PC-9 (cell line): ENCODE measurements at regions not wholly inside any gene's neighbourhood (a gene's known extent, or its start where the extent isn't known, plus 50 kb on each side); places are given as distances from the start of the nearest gene placed in this dataset.

Experiments used
- BruUV-seq: library from RNA; stranded (reverse); fragments of 400-500 nt; replicated peaks from 2 replicates; lab custom pipeline; 2021; lab: Mats Ljungman, UMichigan
- CTCF ChIA-PET: fragments of 300-600 bp; sonication (Branson Sonifier 250); formaldehyde crosslinking; loops from one replicate; lab custom pipeline; 2022; ENCODE audit warnings: antibody characterized with exemption; lab: Charles Lee
- POLR2A ChIA-PET: fragments of 300-600 bp; sonication (Branson Sonifier 250); formaldehyde crosslinking; loops from one replicate; lab custom pipeline; 2022; ENCODE audit warnings: antibody characterized with exemption; ENCODE audit not compliant: unreplicated experiment; lab: Charles Lee
- DNase-seq, 2 experiments: peaks; one replicate each; pipeline versions ENCODE4 v3.0.0 to v3.0.0-alpha.2; 2015 to 2022; ENCODE audit warnings: mixed read lengths in 1 of 2
- H2AFZ ChIP-seq: fragments of 200-600 bp; sonication (generic); 2 replicates; pipeline ENCODE4 v1.8.1; 2017; ENCODE audit warnings: antibody characterized with exemption
- H3F3A ChIP-seq: fragments of 200-600 bp; sonication (generic); 2 replicates; pipeline ENCODE4 v1.8.1; 2017; ENCODE audit warnings: antibody characterized with exemption, mild to moderate bottlenecking, low read depth; ENCODE audit not compliant: insufficient read depth
- H3K27ac ChIP-seq: fragments of 200-600 bp; sonication (generic); 2 replicates; pipeline ENCODE4 v1.6.1; 2016; ENCODE audit warnings: mixed run types
- H3K27me3 ChIP-seq: fragments of 200-600 bp; sonication (generic); 2 replicates; pipeline ENCODE4 v1.6.1; 2016; ENCODE audit warnings: low read depth, mixed run types; ENCODE audit not compliant: insufficient read depth
- H3K36me3 ChIP-seq: fragments of 200-600 bp; sonication (generic); 2 replicates; pipeline ENCODE4 v1.6.1; 2016; ENCODE audit warnings: low read depth, mixed run types
- H3K4me1 ChIP-seq: fragments of 200-600 bp; sonication (generic); replicated peaks from 2 replicates; pipeline ENCODE4 v1.6.1; 2016; ENCODE audit warnings: mixed run types; ENCODE audit not compliant: insufficient read depth
- H3K4me2 ChIP-seq: fragments of 200-600 bp; sonication (generic); 2 replicates; pipeline ENCODE4 v1.6.1; 2017; ENCODE audit warnings: mixed run types
- H3K4me3 ChIP-seq: fragments of 200-600 bp; sonication (generic); 2 replicates; pipeline ENCODE4 v1.6.1; 2016; ENCODE audit warnings: mixed run types
- H3K79me2 ChIP-seq: fragments of 200-600 bp; sonication (generic); 2 replicates; pipeline ENCODE4 v1.6.1; 2017; ENCODE audit warnings: low read depth, mixed run types
- H3K9me2 ChIP-seq: fragments of 200-600 bp; sonication (generic); 2 replicates; pipeline ENCODE4 v1.8.1; 2017; ENCODE audit warnings: mild to moderate bottlenecking; ENCODE audit not compliant: insufficient read depth
- H3K9me3 ChIP-seq: fragments of 200-600 bp; sonication (generic); 2 replicates; pipeline ENCODE4 v1.8.1; 2016; ENCODE audit warnings: low read depth; ENCODE audit not compliant: insufficient read depth
- H4K20me1 ChIP-seq: fragments of 200-600 bp; sonication (generic); 2 replicates; pipeline ENCODE4 v1.8.1; 2017; ENCODE audit not compliant: insufficient read depth
- CTCF ChIP-seq: fragments of 200-600 bp; sonication (generic); conservative IDR thresholded peaks from 2 replicates; pipeline ENCODE4 v1.6.1; 2017; ENCODE audit warnings: mixed run types, antibody characterized with exemption, mild to moderate bottlenecking, moderate library complexity
- EZH2 ChIP-seq: fragments of 200-600 bp; sonication (generic); IDR thresholded peaks from 2 replicates; pipeline ENCODE4 v1.8.0; 2017; ENCODE audit warnings: antibody characterized with exemption, low read depth
- intact Hi-C: fragments of 100-400 bp; cut with micrococcal nuclease; formaldehyde crosslinking; loops from one replicate; pipeline ENCODE4 v1.10.0; 2022; ENCODE audit not compliant: unreplicated experiment

GRCh38 chr6:112802144-112802543 lies 455.0 kb downstream of the RFPL4B start:
- Histone ChIP-seq H3K9me3 (no peaks in the 10 kb centered on the region), H3K9me2 (peaks cover 8% of the 10 kb centered on the region; the same call in 1 of the 2 replicates), H3K27ac (no peak overlapping the region), H3K79me2 (no peaks in the 10 kb centered on the region), H3K27me3 (no peaks in the 10 kb centered on the region), H3K36me3 (no peaks in the 10 kb centered on the region), H3F3A (no peaks in the 10 kb centered on the region), H2AFZ (peak overlapping the region; percentile 34; the same call in 1 of the 2 replicates), H3K4me1 (peaks cover 8% of the 10 kb centered on the region; the same call in 1 of the 2 replicates), H3K4me2 (peak overlapping the region; percentile 5; the same call in 1 of the 2 replicates), H3K4me3 (no peak overlapping the region), H4K20me1 (no peaks in the 10 kb centered on the region)
- intact Hi-C loops, result no loop called here
- DNase-seq, result no peak
- POLR2A ChIA-PET, result interaction anchor here (0.8 kb wide), 1 partner anchor 562 kb away, joined by 6 read pairs; no protein-coding TSS in a partner anchor
- CTCF ChIA-PET, result no interaction called here
- TF ChIP-seq EZH2, result no peak
- BruUV-seq, result no TSS peak

- POLR2A ChIA-PET, result no interaction called here
- DNase-seq, result no peak
- Histone ChIP-seq H3K4me2 (no peak overlapping the region), H3K79me2 (no peaks in the 10 kb centered on the region), H3F3A (no peaks in the 10 kb centered on the region), H3K27me3 (no peaks in the 10 kb centered on the region), H4K20me1 (no peaks in the 10 kb centered on the region), H3K27ac (no peak overlapping the region), H3K36me3 (no peaks in the 10 kb centered on the region), H3K9me2 (peaks cover 8% of the 10 kb centered on the region; the same call in 1 of the 2 replicates), H3K4me3 (no peak overlapping the region), H3K4me1 (peaks cover 8% of the 10 kb centered on the region; the same call in 1 of the 2 replicates), H3K9me3 (no peaks in the 10 kb centered on the region), H2AFZ (no peak overlapping the region)
- TF ChIP-seq EZH2 (no peak), CTCF (no peak)
- intact Hi-C loops, result no loop called here
- no TSS peak for BruUV-seq
- CTCF ChIA-PET, result no interaction called here
Measured at GRCh38 chr6:112804638-112805330, 457.7 kb downstream of the RFPL4B start.

GRCh38 chr6:112806163-112806865 lies 459.2 kb downstream of the RFPL4B start:
- no TSS peak for BruUV-seq
- H3K4me3 ChIP-seq, result no peak overlapping the region

More at GRCh38 chr6:112806163-112806865, 459.2 kb downstream of the RFPL4B start:
- DNase-seq, result no peak
- ChIA-PET CTCF (no interaction called here), POLR2A (no interaction called here)
- Histone ChIP-seq H3K27ac (no peak overlapping the region), H3K79me2 (no peaks in the 10 kb centered on the region), H3F3A (no peaks in the 10 kb centered on the region), H3K4me1 (peaks cover 8% of the 10 kb centered on the region; the same call in 1 of the 2 replicates), H3K9me2 (peaks cover 8% of the 10 kb centered on the region; the same call in 1 of the 2 replicates), H4K20me1 (no peaks in the 10 kb centered on the region), H3K4me2 (no peak overlapping the region), H2AFZ (no peak overlapping the region), H3K36me3 (no peaks in the 10 kb centered on the region), H3K27me3 (no peaks in the 10 kb centered on the region), H3K9me3 (no peaks in the 10 kb centered on the region)
- no peak for TF ChIP-seq CTCF
- TF ChIP-seq EZH2, result no peak
- intact Hi-C loops, result no loop called here
